HG03045 (cell line): ENCODE measurements at regions not wholly inside any gene's neighbourhood (a gene's known extent, or its start where the extent isn't known, plus 50 kb on each side); places are given as distances from the start of the nearest gene placed in this dataset.

Experiments used
- ATAC-seq: cut with Tn5 transposase; IDR thresholded peaks from one replicate; pipeline ENCODE4 v1.9.1; 2021; ENCODE audit warnings: mild to moderate bottlenecking, moderate library complexity; ENCODE audit not compliant: unreplicated experiment

DNA sequence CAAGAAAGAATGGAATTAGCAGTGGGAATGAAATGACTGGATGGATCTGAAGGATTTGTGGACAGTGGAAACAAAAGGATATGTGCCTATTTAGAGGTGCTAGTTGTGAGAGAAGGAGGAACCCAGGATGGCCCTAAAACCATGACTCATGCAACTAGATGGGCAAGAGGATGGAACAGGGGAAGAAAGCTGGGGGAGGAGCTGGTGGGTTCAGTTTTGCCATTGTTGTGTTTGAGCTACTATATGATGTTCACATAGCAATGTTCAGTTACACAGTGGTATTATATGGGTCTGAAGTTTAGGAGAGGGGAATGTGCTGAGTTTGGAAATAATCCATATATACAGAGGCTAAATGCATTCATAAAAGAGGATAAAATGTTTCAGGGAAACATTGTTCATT is 125.7 kb upstream of the SSTR4 start:
- no peak for ATAC-seq

DNA sequence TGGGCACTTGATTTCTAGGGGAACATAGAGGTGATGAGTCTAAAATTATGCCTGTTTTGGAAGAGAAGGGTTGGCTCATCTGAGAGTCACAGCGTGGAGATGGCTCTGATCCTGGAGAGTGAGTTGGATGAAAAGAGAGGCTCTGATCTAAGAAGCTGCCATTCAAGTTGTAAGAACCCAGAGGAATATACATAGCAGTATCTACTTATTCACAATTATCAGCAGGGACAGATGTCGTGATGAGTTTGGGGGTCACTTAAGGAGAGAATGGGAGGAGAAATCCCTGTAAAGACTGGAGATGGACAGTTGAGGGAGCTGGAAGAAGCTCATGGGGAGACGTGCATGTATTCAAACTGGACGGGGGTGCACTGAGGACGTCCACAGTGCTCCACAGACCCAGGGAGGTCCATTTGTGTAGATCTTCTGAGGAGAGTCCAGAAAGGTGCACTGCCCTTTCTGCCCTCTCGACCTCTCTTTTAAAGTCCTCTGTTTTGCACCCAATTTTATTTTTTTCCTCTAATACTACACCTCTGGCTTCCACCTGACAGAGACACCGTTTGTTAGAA is 124.7 kb upstream of the SSTR4 start:
- ATAC-seq = no peak

GRCh38 chr20:22914291-22914690 is 120.8 kb upstream of the SSTR4 start:
- ATAC-seq = no peak

DNA sequence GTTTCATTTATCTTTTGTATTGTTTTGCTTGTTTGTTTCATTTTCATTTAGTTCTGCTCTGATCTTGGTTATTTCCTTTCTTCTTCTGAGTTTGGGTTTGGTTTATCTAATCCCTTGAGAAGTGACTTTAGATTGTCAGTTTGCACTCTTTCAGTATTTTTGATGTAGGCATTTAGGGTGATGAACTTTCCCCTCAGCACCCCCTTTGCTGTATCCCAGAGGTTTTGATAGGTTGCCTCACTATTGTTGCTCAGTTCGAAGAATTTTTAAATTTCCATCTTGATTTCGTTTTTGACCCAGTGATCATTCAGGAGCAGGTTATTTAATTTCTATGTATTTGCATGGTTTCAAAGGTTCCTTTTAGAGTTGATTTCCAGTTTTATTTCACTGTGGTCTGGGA is 119.6 kb upstream of the SSTR4 start:
- ATAC-seq = no peak

- no peak for ATAC-seq
These were observed 118.9 kb upstream of the SSTR4 start for GRCh38 chr20:22916021-22916842.

- ATAC-seq = no peak
These were observed 116.7 kb upstream of the SSTR4 start for GRCh38 chr20:22918286-22918983.

DNA sequence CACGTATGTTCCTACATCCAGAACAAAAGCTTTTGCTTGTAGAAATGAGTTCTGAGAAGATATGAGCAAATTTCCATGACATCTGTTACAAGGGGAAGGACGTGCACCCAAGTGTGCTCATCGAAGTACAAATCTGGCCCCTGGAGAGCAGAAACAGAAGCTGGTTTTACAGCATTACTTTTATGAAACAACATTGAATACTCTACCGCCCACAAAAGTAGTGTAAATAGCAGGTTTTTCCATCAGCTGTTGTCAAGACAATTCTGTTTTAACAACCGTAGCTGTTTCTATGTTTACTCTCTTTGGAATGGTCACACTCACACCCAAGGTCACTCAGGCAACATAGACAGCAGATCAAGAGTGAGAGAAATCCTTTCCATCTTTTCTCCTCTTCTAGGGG is 114.2 kb upstream of the SSTR4 start:
- no peak for ATAC-seq

GRCh38 chr20:22921595-22922421 is 113.3 kb upstream of the SSTR4 start:
- ATAC-seq = no peak

- no peak for ATAC-seq
These were observed 112.1 kb upstream of the SSTR4 start for GRCh38 chr20:22922987-22923386.

DNA sequence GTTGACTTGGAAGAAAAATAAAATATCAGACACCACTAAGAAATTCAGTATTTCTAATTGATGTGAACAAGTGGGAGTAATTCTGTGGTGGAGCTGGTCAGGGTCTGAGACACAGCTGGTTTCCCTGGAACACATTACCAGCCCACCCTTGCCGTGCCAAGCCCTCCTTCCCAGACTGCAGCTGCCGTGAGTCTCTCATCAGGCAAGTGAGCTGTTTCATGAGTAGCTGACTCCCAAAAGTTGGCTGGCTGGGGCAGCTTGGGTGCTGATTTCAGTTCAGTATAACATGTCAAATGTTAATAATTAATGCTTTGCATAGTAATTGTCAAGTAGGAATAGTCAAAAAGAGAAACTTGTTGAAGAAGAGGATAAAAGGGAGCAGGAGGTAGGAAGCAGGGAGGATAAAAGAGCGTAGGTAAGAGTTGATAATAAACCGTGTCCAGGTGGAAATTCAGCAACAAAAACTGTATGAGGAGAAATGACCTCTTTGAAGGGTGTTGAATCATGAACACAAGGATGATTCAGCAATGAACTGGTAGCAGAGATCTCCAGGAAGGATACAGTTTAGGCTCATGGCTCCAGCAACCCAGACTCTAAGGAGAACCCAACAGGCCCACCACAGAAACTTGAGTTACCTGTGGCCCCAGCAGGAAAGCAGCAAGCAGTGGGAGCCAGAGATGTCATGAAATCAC is 110.9 kb upstream of the SSTR4 start:
- ATAC-seq = no peak

- ATAC-seq = no peak
These were observed 110.0 kb upstream of the SSTR4 start for GRCh38 chr20:22924949-22925612.

DNA sequence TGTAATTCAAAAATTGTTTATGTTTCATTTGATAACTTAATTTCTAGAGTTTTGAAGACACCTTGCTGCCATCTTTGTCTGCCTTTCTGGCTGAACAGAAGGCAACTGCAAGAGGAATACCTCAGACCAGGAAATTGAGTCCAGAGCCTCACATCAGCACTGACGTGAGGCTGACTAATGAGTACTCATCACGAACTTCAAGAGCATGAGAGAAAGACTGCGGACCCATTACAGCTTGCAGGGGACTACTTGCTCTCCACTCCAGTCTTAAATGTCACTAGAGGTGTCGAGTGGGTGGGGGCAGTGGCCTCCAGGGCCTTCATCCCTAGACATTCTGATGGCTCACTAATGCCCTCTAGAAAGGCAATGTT is 109.5 kb upstream of the SSTR4 start:
- ATAC-seq = no peak

DNA sequence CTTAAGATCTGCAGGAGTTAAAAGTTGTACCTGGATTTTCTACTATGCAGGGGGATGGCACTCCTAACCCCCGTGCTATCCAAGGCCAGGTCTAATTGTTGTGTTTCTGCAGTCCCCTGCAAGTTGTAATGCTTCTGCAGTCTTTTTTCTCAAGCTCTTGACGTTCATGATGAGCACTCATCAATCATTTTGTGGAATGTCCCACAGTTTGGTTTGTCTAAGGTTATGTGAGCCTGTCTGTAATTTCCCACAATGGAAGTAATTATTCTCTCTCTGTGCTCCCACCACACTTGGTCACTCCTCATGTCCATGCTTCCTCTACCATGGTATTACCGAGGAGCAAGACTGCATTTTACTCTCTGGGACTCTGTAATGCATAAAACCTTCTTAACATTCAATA is 107.6 kb upstream of the SSTR4 start:
- ATAC-seq = no peak

GRCh38 chr20:22928679-22929078 is 106.4 kb upstream of the SSTR4 start:
- ATAC-seq = no peak

DNA sequence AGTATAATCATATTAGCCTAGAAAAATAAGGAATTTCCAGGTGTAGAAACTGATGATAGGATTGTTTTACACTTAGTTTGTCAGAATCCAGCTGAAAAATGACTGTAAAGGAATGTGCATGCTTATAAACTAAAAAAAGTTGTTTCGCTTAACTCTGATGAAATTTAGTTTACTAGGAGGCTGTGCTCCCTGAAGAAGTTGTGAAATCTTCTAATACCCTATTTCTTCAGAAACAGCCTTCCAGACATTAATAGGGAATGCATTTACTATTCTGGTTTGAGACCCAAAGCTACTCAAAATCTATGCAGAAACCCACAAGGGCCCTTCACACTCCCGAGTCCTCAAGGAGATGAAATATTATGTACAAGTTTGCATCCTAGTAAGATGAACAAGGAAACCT is 105.5 kb upstream of the SSTR4 start:
- ATAC-seq = no peak

DNA sequence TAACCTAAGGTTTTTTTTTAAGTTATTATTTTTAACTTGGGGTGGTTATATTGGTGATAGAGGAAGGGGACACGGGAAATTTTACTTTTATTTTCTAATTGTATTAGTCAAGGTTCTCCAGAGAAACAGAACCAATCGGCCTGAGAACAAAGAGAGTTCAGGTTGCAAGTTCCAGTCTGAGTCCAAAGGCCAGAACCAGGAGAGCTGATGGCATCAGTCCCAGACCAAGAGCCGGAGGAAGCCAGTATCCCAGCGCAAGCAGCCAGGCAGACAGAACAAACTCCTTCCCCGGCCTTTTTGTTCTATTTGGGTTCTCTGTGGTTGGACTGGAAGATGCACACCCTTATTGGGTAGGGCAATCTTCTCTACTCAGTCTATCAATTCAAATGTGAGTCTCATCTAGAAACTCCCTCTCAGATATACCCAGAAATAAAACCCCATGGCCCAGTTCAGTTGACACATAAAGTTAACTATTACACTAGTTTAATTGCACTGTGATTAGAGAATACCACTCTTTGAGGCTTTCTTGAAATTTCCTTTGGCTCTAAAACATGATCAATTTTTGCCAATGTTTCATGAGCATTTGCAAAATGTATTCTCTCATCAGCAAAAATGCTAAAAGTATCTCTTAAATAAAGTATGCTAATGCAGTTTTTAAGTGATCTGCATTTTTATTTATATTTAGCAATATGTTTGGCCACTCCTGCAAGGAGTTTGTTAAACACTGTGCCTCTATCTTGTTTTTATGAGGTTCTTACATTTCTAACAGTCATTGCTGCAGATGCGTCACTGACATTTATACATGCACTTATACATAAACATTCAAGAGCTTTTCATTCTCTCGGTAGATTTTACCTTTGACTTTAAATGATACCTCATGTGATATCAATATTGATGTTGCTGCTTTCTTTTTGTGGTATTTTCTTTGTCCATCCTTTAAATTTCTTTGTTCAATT is 103.2 kb upstream of the SSTR4 start:
- ATAC-seq = no peak

DNA sequence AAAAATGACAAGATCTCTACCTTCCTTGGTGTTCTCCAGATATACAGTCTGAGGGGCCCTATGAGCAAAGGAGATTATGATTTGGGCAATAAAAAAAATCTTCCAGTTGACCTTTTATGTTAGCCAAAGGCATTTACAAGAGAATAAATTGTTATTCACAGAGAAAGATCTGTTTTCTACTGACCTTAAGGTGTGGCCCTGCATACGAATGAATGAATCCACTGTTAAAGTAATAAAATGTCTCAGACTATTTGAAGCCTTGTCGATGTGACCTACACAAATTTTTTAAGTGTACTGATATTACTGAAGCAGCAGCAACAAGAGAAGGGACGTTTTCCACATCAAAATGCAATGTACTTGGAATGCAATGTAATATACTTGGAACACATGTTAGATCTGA is 95.9 kb upstream of the SSTR4 start:
- ATAC-seq = no peak

- ATAC-seq = no peak
These were observed 94.8 kb upstream of the SSTR4 start for GRCh38 chr20:22940350-22940749.

DNA sequence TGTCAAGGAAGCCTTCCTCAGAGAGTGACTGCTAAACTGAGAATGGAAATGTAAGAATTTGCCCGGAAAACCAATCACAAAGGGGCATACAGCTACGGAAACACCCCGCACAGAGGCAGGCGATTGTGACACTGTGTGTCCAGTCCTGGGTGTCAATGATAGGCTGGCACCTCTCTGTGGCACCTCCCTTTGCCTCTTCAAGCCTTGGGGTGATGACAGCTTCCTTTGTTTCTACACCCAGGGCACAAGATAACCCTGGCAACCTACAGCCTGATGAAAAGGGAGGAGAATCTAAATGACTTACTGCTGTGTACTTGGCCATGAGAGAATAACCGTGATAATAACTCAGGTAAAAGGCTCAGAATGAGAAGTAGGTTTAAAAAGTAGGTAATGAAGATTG is 93.6 kb upstream of the SSTR4 start:
- ATAC-seq = no peak
